ENCODE measurements at regions not wholly inside any gene's neighbourhood (a gene's known extent, or its start where the extent isn't known, plus 50 kb on each side); places are given as distances from the start of the nearest gene placed in this dataset.

- Histone ChIP-seq H3K36me3 (no peaks in the 10 kb centered on the region), H3K9me3 (no peaks in the 10 kb centered on the region), H3K4me3 (no peak overlapping the region), H3K4me1 (no peaks in the 10 kb centered on the region), H3K27me3 (no peaks in the 10 kb centered on the region), H3K27ac (no peak overlapping the region)
- no peak for DNase-seq
- TF ChIP-seq EP300 (IDR thresholded peaks at IDR 0.05), result no peak
- no peak for TF ChIP-seq POLR2AphosphoS5 (IDR thresholded peaks at IDR 0.05)
- no peak for TF ChIP-seq POLR2A (IDR thresholded peaks at IDR 0.05)
- no peak for TF ChIP-seq CTCF (IDR thresholded peaks at IDR 0.05)
- WGBS, 2 donors, result 25 to 74% methylated on average over 2 of the region's 2 CpGs
- intact Hi-C loops (cut with DNase I), result no loop called here
Observed at GRCh38 chr13:104017317-104017716, 951.1 kb upstream of the SLC10A2 start.

- no peaks in the 10 kb centered on the region for H3K36me3 ChIP-seq
- no peaks in the 10 kb centered on the region for H3K9me3 ChIP-seq
- H3K4me3 ChIP-seq, result no peak overlapping the region
- no peak for DNase-seq
- H3K27ac ChIP-seq, result no peak overlapping the region
- 47 to 63% methylated on average over 7 of the region's 7 CpGs for WGBS, 2 donors
- no peaks in the 10 kb centered on the region for H3K27me3 ChIP-seq
- H3K4me1 ChIP-seq, result no peaks in the 10 kb centered on the region
- TF ChIP-seq EP300 (IDR thresholded peaks at IDR 0.05), result no peak
- TF ChIP-seq POLR2A (IDR thresholded peaks at IDR 0.05), result no peak
- no peak for TF ChIP-seq POLR2AphosphoS5 (IDR thresholded peaks at IDR 0.05)
- no peak for TF ChIP-seq CTCF (IDR thresholded peaks at IDR 0.05)
- intact Hi-C loops (cut with DNase I), result no loop called here
Observed at GRCh38 chr13:104015646-104016396, 949.6 kb upstream of the SLC10A2 start.

- TF ChIP-seq POLR2AphosphoS5 (IDR thresholded peaks at IDR 0.05) (no peak), POLR2A (IDR thresholded peaks at IDR 0.05) (no peak), EP300 (IDR thresholded peaks at IDR 0.05) (no peak), CTCF (IDR thresholded peaks at IDR 0.05) (no peak)
- Histone ChIP-seq H3K27ac (no peak overlapping the region), H3K4me1 (no peaks in the 10 kb centered on the region), H3K4me3 (no peak overlapping the region), H3K9me3 (no peaks in the 10 kb centered on the region), H3K27me3 (no peaks in the 10 kb centered on the region), H3K36me3 (no peaks in the 10 kb centered on the region)
- intact Hi-C loops (cut with DNase I), result no loop called here
- DNase-seq, result no peak
- 77 to 82% methylated on average over 12 of the region's 12 CpGs for WGBS, 2 donors
Observed at GRCh38 chr13:104014803-104015645, 948.8 kb upstream of the SLC10A2 start.

- TF ChIP-seq CTCF (IDR thresholded peaks at IDR 0.05) (no peak), POLR2A (IDR thresholded peaks at IDR 0.05) (no peak), EP300 (IDR thresholded peaks at IDR 0.05) (no peak), POLR2AphosphoS5 (IDR thresholded peaks at IDR 0.05) (no peak)
- WGBS, 2 donors, result 21 to 57% methylated on average over 18 of the region's 18 CpGs
- peaks cover 0 to 13% (median 9%) of the 10 kb centered on the region in 4 donors for H3K4me1 ChIP-seq
- DNase-seq, result no peak
- peak overlapping the region in 1 of 4 donors; percentile 14 for H3K4me3 ChIP-seq
- intact Hi-C loops (cut with DNase I), result no loop called here
- no peak overlapping the region for H3K27ac ChIP-seq
- H3K36me3 ChIP-seq, result no peaks in the 10 kb centered on the region
- H3K9me3 ChIP-seq, result no peaks in the 10 kb centered on the region
- no peaks in the 10 kb centered on the region for H3K27me3 ChIP-seq
Observed at GRCh38 chr13:104011505-104012241, 945.5 kb upstream of the SLC10A2 start.
